ENCODE measurements at regions not wholly inside any gene's neighbourhood (a gene's known extent, or its start where the extent isn't known, plus 50 kb on each side); places are given as distances from the start of the nearest gene placed in this dataset.

- TF ChIP-seq, protein P1, sequence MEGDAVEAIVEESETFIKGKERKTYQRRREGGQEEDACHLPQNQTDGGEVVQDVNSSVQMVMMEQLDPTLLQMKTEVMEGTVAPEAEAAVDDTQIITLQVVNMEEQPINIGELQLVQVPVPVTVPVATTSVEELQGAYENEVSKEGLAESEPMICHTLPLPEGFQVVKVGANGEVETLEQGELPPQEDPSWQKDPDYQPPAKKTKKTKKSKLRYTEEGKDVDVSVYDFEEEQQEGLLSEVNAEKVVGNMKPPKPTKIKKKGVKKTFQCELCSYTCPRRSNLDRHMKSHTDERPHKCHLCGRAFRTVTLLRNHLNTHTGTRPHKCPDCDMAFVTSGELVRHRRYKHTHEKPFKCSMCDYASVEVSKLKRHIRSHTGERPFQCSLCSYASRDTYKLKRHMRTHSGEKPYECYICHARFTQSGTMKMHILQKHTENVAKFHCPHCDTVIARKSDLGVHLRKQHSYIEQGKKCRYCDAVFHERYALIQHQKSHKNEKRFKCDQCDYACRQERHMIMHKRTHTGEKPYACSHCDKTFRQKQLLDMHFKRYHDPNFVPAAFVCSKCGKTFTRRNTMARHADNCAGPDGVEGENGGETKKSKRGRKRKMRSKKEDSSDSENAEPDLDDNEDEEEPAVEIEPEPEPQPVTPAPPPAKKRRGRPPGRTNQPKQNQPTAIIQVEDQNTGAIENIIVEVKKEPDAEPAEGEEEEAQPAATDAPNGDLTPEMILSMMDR (conservative IDR thresholded peaks at IDR 0.05; ENCODE audit: low read length) = no peak
- no peak for TF ChIP-seq EZH2phosphoT487 (IDR thresholded peaks at IDR 0.05; ENCODE audit: borderline replicate concordance)
Measured at GRCh38 chr2:228652366-228652765, 470.9 kb upstream of the SPHKAP start.

All from Loucy (cell line).